DMS153 treated with DMSO at 0.1 percent for 48 hours (cell line): ENCODE measurements at regions not wholly inside any gene's neighbourhood (a gene's known extent, or its start where the extent isn't known, plus 50 kb on each side); places are given as distances from the start of the nearest gene placed in this dataset.
A peak's percentile ranks its signal among the peaks of the same experiment; 100 is the strongest.

Experiments
- DNase-seq: peaks from one replicate; lab custom pipeline; 2025; ENCODE audit not compliant: unreplicated experiment; lab: John Stamatoyannopoulos, UW

DNA sequence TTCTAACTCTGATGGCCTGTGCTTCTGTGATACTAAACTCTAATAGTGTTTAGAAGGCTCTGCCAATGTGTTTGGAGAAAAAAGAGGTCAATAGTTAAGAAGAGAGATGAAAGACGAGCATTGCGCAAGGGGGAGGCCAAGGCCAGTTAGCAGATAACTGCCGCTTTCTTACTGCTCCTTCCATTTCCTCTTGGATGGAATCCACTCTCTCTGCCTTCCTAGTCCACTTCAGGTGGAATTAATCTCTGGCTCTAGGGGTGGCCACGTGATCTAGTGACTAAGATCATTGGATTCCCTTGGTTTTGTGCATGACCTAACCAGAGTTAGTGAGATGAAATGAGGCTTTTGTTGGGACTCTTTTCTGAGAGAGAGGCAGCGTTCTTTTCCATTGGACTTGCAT lies 148.3 kb downstream of the ACTL8 start:
- DNase-seq, result no peak

DNA sequence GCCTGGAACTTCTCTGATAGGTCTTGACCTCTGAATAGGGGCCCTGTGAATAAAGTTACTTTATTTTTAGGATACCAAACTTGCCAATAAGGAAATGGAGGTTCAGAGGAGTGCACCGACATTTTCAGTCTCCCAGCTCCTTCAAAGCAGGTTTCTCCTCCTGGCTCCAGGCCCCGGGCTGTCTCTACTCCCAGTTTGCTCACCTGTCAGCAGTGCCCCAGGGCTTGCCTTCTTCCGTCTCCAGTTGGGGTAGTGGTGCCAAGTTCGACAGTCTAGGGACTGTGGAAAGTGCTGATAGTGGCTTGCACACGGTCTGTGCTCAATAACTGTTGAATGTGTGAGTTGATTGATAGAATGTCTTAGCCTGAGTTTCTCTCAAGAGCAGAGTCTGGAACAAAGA lies 149.2 kb downstream of the ACTL8 start:
- DNase-seq, result no peak

DNA sequence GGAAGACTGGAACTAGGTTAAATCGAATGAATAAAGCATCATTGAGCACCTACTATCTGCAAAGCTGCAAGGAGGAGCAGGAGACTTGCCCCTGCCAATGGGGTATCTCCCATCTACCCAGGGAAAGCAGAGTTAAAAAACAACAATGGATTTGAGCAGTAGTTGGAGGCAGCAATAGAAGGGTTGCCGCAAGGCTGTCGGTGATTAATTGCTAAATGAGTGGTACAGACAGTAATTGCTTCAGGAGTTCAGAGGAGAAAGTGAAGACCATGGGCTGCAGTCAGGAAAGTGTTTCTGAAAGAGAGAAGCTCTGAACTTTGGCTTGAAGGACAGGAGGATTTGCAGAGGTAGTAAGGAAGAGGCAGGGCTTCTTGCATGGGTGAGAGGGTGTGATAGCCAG lies 152.9 kb downstream of the ACTL8 start:
- DNase-seq, result no peak

DNA sequence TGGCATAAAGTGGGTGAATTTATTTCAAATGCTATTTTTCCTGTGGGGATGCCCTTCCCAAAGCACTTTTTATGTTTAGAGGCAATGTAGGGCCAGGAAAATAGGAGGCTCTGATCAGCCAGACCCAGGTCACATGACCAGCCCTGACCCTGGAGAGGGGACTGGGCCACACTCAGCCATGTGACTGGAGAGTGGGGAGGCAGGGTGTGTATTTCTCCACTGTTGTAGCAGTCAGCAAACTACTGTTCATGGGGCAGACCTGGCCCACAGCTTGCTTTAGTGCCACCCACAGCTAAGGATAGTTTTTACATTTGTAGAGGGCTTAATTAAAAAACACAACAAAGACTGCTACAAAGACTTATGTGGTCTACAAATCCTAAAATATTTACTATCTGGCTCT lies 153.8 kb downstream of the ACTL8 start:
- DNase-seq, result no peak

DNA sequence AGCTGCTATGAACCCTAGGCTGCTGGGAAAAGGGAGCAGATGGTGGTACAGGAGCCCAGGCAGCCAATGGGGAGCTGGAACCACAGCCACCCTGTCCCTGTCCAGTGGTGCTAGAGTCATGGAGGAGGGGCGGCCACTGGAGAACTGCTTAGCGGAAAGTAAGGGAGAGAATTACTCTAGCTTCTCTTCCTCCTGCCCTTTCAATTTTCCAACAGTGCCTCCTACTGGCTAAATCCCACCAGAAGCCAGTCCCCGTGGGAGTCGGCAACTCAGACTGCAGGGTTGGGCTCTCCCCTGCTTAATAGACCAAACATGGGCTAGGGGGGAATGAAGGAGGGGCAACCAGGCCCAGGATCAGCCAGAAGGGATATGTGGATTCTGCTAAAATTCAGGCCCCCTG lies 154.5 kb downstream of the ACTL8 start:
- no peak for DNase-seq

DNA sequence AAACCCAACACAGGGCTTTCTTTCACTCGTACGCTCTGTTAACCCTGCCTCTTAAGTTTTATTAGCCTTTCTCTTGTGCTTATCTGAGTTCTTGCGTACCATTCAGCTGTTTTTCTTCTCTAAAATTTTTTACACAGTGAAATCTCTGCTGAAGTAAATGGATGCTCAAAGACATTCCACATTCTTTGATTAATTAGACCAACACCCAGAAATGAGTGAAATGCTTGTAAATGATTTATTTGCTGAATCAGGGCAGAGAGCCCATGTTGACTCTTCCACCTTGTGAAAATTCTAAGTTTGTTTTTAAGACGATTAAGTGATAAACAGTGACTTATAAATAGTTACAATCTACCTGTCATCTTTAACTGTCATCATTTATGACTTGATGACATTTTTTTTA lies 156.7 kb downstream of the ACTL8 start:
- no peak for DNase-seq

DNA sequence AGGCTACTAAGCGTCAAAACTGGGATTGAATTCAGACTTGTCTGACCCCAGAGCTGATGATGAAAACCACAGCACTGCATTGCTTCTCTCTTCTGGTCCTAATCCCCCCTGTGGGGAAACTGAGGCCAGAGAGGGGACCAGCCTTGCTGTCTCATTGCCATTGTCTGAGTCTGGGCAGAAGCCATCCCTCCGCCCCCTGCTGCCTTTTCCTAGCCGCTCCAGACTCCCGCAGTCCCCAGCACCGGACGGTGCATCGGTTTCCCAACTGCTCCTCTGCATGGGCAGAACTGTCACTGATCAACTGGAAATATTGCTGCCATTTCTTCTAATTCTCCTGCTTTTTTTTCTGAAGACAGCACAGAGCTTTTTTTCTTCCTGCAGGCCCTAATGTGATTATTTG lies 157.4 kb downstream of the ACTL8 start:
- no peak for DNase-seq

DNA sequence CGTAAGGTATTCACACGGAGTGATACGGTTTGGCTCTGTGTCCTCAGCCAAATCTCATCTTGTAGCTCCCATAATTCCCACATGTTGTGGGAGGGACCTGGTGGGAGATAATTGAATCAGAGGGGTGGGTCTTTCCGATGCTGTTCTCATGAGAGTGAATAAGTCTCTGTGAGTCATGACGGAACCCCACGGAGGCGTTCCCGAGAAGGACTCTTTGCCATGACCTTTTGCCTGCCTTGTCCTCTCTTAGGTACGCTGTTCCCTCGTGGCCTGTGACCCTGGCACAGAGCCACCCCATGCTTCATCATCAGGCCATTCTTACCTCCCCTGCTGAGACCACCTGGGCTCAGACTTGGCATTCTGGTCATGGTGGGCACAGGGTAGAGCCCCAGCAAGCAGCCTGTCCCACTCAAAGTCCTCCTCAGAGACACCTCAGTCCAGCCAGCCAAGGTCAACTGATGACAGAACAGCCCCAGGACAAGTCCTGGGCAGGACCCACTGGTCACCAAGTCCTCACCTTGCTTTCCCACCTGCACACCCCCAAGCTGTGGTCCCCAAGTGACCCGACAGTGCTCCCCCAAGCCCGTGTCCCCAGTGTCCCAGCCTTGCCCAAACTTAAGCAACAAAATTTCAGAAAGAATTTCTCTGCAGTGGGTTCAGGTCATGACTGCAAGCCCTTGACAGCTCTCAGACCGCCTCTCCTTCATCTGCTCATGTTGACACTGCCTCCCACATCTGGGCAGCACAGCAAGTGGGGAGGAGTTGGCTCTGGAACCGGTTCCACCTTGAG lies 158.4 kb downstream of the ACTL8 start:
- no peak for DNase-seq

DNA sequence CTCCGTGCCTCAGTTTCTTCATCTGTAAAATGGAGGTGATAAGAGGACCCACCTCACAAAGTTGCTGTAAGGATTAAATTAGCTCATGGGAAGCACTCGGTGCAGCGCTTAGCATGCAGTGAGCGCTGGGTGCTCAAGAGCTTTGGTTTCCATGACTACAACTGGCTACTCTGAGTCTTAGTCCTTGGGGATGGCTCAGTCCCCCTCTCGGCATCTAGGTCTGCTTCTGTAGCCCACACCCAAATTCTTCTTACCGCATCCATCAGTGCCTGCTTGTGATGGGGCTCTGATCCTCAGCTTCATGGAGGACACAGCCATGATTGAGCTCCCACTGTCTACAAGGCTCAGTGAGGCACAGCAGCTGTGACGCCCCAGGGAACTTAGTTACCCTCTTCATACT lies 159.0 kb downstream of the ACTL8 start:
- no peak for DNase-seq

DNA sequence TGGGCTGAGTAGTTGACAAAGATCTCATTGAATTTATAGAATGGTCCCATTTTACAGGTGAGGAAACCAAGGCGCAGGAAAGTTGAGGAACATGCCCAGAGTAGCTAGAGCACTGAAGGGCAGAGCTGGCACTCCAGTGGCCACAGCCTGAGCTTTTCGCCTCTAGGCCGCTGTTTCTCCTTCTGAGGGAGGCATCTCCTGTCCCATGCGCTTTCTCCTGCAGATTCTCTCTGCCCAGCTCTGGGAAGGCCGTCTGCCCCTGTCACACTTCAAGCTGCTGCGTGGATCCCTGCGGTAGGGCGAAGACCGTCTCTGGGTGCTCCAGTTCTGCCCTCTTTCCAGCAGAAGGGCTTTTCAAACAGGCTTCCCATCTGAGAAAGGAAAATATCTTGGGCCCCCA lies 159.9 kb downstream of the ACTL8 start:
- no peak for DNase-seq

DNA sequence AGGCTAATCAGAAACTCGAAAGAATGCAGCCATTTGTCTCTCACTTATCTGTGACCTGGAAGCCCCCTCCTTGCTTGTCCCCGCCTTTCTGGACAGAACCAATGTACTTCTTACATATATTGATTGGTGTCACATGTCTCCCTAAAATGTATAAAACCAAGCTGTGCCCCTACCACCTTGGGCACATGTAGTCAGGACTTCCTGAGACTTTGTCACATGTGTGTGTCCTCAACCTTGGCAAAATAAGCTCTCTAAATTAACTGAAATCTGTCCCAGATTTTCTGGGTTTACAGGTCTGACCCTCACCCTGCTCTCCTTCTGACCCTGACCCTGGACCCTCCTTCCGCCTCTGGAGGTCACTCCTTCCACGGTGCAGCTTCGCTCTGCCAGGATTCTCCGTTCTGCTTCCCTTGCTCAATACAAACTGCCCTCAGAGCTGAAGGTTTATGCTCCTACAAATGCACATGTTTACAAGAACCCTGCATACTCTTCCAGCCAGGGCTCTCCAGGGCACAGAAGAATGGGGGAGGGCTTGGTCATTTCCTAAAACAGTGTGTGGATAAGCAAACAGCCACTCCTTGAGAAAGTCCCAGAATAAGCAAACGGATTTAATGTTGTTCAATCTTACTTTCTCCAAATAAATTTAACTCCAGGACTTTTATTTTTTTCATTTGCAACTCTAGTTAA lies 160.5 kb downstream of the ACTL8 start:
- no peak for DNase-seq

DNA sequence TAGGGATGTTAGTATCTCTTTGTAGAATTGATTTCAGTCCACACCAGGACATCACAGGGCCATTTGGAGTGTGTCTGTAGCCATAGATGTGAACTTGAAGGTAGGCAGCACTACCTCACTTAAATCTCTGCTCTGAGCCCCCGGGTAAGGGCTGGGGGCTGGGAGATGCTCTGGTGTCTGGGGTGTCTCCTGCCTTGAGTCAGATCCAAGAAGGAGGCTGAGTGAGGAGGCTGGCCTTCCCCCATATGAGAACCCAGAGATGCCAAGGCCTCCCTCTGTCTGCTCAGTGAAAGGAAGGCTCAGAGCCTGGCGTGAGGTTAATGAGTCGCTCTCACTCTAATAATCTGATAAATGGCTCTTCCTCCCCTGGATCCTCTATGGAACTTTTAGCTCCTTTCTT lies 161.6 kb downstream of the ACTL8 start:
- DNase-seq, result no peak

DNA sequence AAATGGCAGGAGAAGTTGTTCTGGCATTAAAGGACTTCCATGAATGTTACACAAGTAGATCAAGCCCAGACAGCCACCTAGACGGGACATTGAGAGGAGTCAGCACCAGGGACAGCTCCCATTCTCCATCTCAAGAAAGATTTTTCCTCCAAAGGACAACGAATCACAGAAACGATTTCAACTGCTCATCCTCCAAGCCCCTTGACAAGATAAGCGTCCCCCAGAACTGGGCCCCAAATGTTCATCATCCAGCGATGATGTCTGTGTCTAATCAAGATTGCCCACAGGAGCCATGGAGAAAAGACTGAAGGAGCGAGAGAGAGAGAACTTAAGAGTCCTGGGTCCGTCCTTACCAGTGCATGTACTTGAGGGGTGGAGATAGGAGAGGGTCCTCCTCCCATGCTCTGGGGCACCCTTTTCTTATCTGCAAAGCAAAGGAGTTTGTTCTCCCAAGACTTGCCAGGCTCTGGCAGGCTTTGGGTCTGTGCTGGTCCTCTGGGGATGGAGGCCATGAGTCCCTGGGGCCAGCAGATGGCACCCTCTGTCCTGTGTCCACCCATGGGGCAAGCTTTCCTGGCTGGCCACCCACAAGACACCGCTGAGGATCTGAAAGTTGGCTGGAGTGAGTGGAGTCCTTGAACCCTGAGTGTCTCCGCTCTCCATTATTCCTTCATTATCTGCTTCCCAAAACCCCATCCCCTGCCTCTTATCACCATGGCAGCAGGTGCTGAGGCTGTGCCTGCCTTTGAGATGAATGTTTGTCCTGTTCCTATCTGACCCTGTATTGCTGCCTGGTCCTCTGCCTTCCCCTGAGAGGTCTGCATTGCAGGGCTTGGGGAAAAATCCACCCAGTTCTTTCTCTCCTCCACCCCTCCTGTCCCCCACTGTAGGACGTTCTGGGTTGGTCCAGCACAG lies 164.6 kb downstream of the ACTL8 start:
- DNase-seq, result peak; percentile 16

DNA sequence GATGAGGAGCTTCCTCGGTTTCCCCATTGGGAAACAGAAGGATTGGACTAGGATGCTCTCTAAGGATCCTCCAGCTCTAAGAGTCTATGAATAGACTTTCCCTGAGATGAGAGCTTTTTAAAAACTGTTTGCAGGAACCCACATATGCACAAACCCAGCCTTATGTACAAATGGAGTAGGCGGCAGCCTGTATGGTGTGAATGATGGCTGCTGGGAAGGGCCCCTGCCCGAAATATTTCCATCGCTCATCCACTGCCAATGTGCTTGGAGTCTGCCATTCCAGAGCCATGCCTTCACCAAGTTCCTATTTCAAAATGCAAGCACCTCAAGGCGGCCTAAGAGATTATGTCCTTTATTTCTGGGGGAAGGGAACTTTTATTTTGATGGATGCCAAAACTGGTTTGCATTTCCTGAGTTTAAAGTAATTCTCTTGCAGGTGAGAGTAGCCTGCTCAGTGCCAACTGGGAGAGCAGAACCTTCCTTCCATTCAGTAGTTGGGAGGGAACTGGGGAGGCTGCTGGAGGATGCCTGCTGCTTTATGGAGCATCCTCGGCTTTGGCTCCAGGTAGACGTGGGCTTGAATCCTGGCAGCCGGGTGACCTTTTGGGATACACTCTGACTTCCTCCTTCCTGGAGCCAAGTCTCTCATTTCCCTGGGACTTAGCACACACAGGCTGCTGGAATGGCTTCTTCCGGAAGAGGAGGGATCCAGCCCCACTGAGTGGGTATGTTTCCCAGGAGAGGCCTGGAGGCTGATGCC lies 165.9 kb downstream of the ACTL8 start:
- no peak for DNase-seq

DNA sequence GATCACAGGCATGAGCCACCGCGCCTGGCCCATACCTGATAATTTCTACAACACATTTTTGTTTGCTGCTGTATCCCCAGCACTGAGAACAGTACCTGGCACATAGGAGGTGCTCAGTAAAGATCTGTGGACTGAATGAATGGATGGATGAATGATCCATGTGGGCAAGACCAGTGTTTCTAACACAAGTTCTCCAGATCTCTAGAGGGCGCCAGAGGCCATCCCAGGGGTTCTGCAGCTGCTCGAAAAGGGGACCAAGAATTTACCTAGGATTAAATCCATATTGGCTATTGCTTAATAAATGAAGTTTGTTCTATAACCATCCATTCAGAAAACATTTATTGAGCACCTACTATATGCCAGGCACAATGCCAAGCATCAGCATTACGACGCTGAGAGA lies 167.7 kb downstream of the ACTL8 start:
- peak; percentile 11 for DNase-seq

DNA sequence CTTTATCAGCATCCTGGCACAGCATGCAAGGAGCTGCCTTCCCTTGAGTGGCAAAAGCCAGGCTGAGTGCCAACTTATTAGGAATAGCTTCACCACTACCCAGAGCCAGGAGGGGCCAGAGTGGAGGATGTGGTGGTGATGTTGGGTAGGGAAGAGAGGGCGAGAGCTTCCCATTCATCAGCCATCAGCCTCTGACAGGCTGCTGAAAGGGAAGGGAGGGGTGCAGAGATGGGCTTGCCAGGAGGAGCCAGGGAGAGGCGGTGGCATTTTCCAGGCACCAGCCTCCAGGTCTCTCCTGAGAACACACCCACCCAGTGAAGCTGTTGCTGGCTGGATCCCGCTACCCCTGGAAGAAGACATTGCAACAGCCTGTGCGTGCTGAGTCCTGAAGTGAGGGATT lies 168.5 kb downstream of the ACTL8 start:
- peak; percentile 76 for DNase-seq

DNA sequence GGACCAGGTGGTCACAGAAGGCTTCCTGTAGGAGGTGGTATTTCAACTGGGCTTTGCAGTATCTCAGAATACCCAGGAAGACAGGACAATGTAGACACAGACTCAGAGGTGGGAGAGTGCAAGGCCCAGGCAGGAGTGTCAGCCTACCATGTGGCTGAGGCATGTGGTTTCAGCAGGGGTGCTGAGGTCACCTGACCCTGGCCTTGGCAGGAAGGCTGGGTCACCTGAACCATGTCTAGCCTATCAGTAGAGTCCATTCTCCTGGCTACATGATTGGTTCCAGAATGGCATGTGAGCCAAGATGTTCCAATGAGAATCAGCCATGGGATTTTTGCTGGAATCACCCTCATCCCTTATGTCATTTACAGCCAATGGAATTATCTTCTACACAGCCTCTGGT lies 169.4 kb downstream of the ACTL8 start:
- no peak for DNase-seq

DNA sequence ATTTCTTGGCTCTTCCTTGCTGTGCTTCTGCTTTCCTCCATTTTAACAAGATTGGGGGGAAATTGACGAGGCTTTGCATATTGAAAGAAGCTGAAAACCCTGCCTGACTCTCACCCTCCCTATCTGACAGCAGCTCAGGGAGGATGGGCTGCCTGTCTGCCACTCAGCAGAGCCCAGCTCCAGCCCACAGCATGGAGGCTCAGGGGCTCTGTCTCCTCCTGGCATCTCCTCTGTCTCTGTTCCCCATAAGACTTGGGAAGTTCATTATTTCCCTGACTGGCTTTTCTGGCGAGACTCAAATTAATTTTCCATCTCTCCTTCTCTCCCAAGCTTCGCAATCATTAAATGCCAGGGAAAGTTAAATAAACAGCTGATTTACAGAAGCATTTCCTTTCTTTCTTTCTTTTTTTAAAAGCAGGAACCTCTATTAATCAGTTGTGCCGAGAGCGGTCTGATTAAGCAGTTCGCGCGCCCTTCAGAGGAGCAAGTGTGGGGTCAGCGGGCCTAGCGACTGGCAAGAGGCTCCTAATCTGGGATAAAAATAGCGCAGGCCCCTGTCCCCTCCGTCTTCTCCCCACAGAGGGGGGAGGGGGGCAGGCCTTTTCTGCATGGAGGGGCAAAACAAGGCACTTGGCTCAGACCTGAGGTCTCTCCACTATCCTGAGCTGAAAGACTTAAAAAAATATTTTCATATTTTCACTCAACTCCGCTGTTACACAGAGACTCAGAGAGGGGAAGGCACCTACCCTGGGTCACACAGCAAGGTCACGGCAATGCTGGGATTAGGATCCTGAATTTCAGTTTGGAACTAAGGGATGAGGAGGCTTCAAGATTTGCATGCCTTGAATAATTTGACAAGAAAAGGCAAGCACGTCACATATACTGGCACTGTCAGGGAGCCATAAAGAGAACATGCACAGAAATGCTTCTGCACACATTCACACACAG lies 170.4 kb downstream of the ACTL8 start:
- DNase-seq, result no peak

DNA sequence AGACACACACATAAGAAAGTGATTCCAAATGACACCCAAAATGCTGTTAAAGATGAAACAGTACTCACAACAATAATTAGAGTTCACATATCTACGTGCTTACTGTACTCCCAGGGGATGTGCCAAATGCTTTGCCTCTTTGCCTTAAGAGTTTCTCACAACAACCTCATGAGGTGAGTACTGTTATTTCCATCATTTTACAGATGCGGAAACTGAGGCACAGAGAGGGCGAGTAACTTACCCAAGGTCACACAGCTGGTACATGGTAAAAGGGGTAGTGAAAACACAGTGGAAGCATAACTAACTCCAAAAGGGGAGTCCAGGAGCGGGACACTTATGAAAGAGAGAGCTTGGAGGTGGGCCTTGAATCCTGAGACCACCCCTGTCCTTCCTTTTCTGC lies 171.8 kb downstream of the ACTL8 start:
- no peak for DNase-seq

DNA sequence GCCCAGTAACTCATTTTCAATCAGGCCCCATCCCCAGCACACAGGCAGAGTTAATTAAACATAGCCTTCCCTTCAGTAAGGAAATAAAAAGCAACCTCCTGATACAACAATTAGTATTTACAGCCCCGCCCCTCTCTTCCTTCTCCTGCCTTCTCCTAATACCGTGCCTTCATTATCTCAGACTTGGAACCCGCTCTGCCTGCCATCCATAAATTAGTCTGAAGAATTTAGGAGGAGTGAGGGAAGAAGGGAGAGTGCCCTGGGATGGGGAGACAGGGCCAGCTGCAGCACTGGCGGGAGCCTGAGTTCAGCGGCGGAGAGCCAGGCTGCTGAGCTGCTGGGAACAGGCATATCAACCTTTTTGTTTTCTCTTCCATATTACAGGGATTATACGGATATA lies 172.8 kb downstream of the ACTL8 start:
- no peak for DNase-seq
